Osteoblast (primary cell): ENCODE measurements at regions not wholly inside any gene's neighbourhood (a gene's known extent, or its start where the extent isn't known, plus 50 kb on each side); places are given as distances from the start of the nearest gene placed in this dataset.

Source experiments
- DNase-seq: peaks from one replicate; pipeline ENCODE4 v3.0.0; 2011; ENCODE audit warnings: low spot score, mixed read lengths; ENCODE audit not compliant: insufficient read length; ENCODE audit errors: missing footprints
- H2AFZ ChIP-seq: 2 replicates; pipeline ENCODE4 v1.6.0; 2011; ENCODE audit warnings: mild to moderate bottlenecking, low read length
- H3K27ac ChIP-seq: 2 replicates; pipeline ENCODE4 v1.5.1; 2011; ENCODE audit warnings: mild to moderate bottlenecking, low read depth, low read length, moderate library complexity
- H3K27me3 ChIP-seq: 2 replicates; pipeline ENCODE4 v1.6.0; 2012; ENCODE audit warnings: mild to moderate bottlenecking, control low read depth, inconsistent platforms, low read length, moderate library complexity; ENCODE audit not compliant: insufficient read depth
- H3K36me3 ChIP-seq: 2 replicates; pipeline ENCODE4 v1.5.1; 2011; ENCODE audit warnings: mild to moderate bottlenecking, low read length, control low read depth, moderate library complexity; ENCODE audit not compliant: insufficient read depth
- H3K4me1 ChIP-seq: 2 replicates; pipeline ENCODE4 v1.5.1; 2011; ENCODE audit warnings: mild to moderate bottlenecking, low read length, control low read depth, moderate library complexity; ENCODE audit not compliant: insufficient read depth
- H3K4me2 ChIP-seq: 2 replicates; pipeline ENCODE4 v1.6.0; 2011; ENCODE audit warnings: mild to moderate bottlenecking, low read length; ENCODE audit not compliant: insufficient read depth
- H3K4me3 ChIP-seq: fragments of 200-600 bp; sonication (generic); 3 replicates; pipeline ENCODE4 v1.5.1; 2012; ENCODE audit warnings: mild to moderate bottlenecking, low read length, inconsistent platforms; ENCODE audit not compliant: insufficient read depth
- H3K79me2 ChIP-seq: 2 replicates; pipeline ENCODE4 v1.6.0; 2012; ENCODE audit warnings: mild to moderate bottlenecking, low read length, control low read depth, inconsistent platforms; ENCODE audit not compliant: insufficient read depth
- H3K9me3 ChIP-seq: 2 replicates; pipeline ENCODE4 v1.5.1; 2011; ENCODE audit warnings: low read depth, low read length, control low read depth
- H4K20me1 ChIP-seq: 2 replicates; pipeline ENCODE4 v1.6.0; 2012; ENCODE audit warnings: mild to moderate bottlenecking, low read length, control low read depth; ENCODE audit not compliant: insufficient read depth
- TF ChIP-seq, protein P1 (sequence below): IDR thresholded peaks from 2 replicates; pipeline ENCODE4 v1.5.1; 2011; ENCODE audit warnings: mild to moderate bottlenecking, low read depth, low read length, moderate library complexity; ENCODE audit errors: extremely low read depth

DNA sequence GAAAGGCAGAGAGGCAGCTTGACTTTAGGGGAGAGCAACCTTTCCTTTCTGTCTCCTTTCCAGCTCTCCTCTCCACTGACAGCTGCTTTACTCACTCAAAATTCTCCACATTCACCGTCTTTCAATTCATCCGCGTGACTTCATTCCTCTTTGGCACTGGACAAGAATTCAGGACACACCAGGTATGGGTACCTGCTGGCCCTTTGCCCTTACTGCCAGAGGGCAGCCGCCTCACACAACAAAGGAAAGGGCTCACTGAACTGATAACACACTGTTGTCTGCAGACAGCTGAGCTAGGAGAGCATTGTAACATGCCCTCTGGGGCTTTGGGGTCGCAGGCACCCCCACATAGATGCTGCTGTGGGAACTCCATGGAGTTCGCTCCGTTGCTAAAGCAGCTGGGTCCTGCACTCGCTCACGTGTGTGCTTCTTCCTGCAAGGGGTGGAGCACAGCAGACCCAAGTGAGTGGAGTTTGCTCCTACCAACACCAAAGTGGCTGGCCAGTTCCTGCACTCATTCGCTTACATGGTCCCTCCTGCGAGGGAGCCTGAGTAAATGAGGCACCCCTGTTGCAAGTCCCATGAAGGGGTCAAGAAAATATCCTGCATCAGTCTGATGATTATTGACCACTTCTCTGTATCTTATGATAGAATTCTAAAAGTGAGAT is 79.0 kb upstream of the SGO1 start:
- Histone ChIP-seq H3K79me2 (no peaks in the 10 kb centered on the region), H3K27me3 (no peaks in the 10 kb centered on the region), H3K9me3 (no peaks in the 10 kb centered on the region), H3K4me1 (no peaks in the 10 kb centered on the region), H2AFZ (no peak overlapping the region), H3K4me2 (no peak overlapping the region), H4K20me1 (no peaks in the 10 kb centered on the region), H3K36me3 (no peaks in the 10 kb centered on the region), H3K27ac (no peak overlapping the region), H3K4me3 (no peak overlapping the region)
- TF ChIP-seq, protein P1, sequence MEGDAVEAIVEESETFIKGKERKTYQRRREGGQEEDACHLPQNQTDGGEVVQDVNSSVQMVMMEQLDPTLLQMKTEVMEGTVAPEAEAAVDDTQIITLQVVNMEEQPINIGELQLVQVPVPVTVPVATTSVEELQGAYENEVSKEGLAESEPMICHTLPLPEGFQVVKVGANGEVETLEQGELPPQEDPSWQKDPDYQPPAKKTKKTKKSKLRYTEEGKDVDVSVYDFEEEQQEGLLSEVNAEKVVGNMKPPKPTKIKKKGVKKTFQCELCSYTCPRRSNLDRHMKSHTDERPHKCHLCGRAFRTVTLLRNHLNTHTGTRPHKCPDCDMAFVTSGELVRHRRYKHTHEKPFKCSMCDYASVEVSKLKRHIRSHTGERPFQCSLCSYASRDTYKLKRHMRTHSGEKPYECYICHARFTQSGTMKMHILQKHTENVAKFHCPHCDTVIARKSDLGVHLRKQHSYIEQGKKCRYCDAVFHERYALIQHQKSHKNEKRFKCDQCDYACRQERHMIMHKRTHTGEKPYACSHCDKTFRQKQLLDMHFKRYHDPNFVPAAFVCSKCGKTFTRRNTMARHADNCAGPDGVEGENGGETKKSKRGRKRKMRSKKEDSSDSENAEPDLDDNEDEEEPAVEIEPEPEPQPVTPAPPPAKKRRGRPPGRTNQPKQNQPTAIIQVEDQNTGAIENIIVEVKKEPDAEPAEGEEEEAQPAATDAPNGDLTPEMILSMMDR = no peak
- DNase-seq = no peak

DNA sequence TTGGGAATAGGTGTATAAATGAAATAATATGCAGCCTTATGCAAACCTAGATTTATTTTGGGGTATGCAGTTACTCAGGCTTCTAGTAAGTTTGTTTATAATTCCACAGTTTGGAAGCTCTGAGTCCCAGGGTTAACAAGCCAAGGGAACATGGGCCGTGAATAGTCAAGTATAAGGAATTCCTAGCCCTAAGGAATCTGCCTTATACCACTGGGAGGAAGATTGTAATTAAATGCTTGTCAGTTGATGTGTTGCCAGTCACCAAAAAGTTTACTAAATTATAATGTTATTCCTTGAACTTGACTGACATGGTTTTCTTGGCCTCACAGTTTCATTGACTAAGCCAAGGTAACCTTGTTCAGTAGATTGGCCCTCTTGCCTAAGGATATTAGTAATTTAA is 72.4 kb upstream of the SGO1 start:
- H3K36me3 ChIP-seq = no peaks in the 10 kb centered on the region
- no peak overlapping the region for H3K4me3 ChIP-seq
- no peak overlapping the region for H3K4me2 ChIP-seq
- no peaks in the 10 kb centered on the region for H3K9me3 ChIP-seq
- no peak for DNase-seq
- no peaks in the 10 kb centered on the region for H4K20me1 ChIP-seq
- no peaks in the 10 kb centered on the region for H3K27me3 ChIP-seq
- no peak overlapping the region for H2AFZ ChIP-seq
- no peak overlapping the region for H3K27ac ChIP-seq
- no peaks in the 10 kb centered on the region for H3K4me1 ChIP-seq
- no peaks in the 10 kb centered on the region for H3K79me2 ChIP-seq
- TF ChIP-seq, protein P1 = no peak

- TF ChIP-seq, protein P1 = no peak
- Histone ChIP-seq H3K27me3 (no peaks in the 10 kb centered on the region), H3K27ac (no peak overlapping the region), H3K36me3 (no peaks in the 10 kb centered on the region), H3K4me1 (no peaks in the 10 kb centered on the region), H2AFZ (no peak overlapping the region), H3K9me3 (no peaks in the 10 kb centered on the region), H3K4me3 (no peak overlapping the region), H3K4me2 (no peak overlapping the region), H4K20me1 (no peaks in the 10 kb centered on the region), H3K79me2 (no peaks in the 10 kb centered on the region)
- no peak for DNase-seq
These were observed 70.1 kb upstream of the SGO1 start for GRCh38 chr3:20256144-20256543.

DNA sequence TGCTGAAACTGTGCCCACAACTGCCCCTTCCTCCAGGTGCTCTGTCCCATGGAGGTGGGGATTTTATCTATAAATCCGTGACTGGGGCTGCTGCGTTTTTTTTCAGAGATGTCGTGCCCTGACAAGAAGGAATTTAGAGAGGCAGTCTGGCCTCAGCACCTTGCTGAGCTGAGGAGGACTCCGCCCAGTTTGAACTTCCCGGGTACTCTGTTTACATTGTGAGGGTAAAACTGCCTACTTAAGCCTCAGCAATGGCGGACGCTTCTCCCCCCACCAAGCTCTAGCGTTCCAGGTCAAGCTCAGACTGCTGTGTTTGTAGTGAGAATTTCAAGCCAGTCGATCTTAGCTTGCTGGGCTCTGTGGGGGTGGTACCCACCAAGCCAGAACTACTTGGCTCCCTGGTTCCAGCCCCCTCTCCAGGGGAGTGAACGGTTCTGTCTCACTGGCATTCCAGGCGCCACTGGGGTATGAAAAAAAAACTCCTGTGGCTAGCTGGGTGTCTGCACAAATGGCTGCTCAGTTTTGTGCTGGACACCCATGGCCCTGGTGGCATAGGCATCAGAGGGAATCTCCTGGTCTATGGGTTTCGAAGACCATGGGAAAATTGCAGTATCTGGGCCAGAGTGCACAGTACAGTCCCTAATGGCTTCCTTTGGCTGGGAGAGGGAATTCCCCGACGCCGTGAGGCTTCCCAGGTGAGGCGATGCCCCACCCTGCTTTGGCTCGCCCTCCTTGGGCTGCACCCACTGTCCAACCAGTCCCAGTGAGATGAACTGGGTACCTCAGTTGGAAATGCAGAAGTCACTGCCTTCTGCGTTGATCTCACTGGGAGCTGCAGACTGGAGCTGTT is 68.5 kb upstream of the SGO1 start:
- H3K4me3 ChIP-seq = no peak overlapping the region
- H3K27ac ChIP-seq = no peak overlapping the region
- no peaks in the 10 kb centered on the region for H3K4me1 ChIP-seq
- H4K20me1 ChIP-seq = no peaks in the 10 kb centered on the region
- TF ChIP-seq, protein P1 = no peak
- no peaks in the 10 kb centered on the region for H3K9me3 ChIP-seq
- no peak for DNase-seq
- H3K4me2 ChIP-seq = no peak overlapping the region
- H3K27me3 ChIP-seq = no peaks in the 10 kb centered on the region
- no peaks in the 10 kb centered on the region for H3K79me2 ChIP-seq
- no peak overlapping the region for H2AFZ ChIP-seq
- H3K36me3 ChIP-seq = no peaks in the 10 kb centered on the region
